ENCODE measurements at regions not wholly inside any gene's neighbourhood (a gene's known extent, or its start where the extent isn't known, plus 50 kb on each side); places are given as distances from the start of the nearest gene placed in this dataset.

- no peak for TF ChIP-seq GLIS3 (CRISPR knock-in tag; IDR thresholded peaks at IDR 0.05)
- no peak for TF ChIP-seq ZFP30 (CRISPR knock-in tag; IDR thresholded peaks at IDR 0.05)
- TF ChIP-seq ZFP3 (CRISPR knock-in tag; IDR thresholded peaks at IDR 0.05), result no peak
- no peak for TF ChIP-seq RARB (CRISPR knock-in tag; IDR thresholded peaks at IDR 0.05)
- TF ChIP-seq ZNF565 (CRISPR knock-in tag; conservative IDR thresholded peaks at IDR 0.05; ENCODE audit: low read depth), result no peak
- TF ChIP-seq PATZ1 (CRISPR knock-in tag; IDR thresholded peaks at IDR 0.05; ENCODE audit: borderline replicate concordance), result no peak
- TF ChIP-seq ESRRG (CRISPR knock-in tag; IDR thresholded peaks at IDR 0.05), result no peak
- TF ChIP-seq ZNF8 (CRISPR knock-in tag; IDR thresholded peaks at IDR 0.05), result no peak
- TF ChIP-seq SNAI2 (CRISPR knock-in tag; IDR thresholded peaks at IDR 0.05), result no peak
- no peak for TF ChIP-seq PPARA (CRISPR knock-in tag; IDR thresholded peaks at IDR 0.05; ENCODE audit: borderline replicate concordance)
- no peak for TF ChIP-seq POU6F1 (CRISPR knock-in tag; IDR thresholded peaks at IDR 0.05; ENCODE audit: borderline replicate concordance, low read depth)
- TF ChIP-seq ZNF70 (CRISPR knock-in tag; IDR thresholded peaks at IDR 0.05), result no peak
- TF ChIP-seq CSDC2 (CRISPR knock-in tag; IDR thresholded peaks at IDR 0.05), result no peak
- TF ChIP-seq CSRNP3 (CRISPR knock-in tag; IDR thresholded peaks at IDR 0.05), result no peak
These were observed 301.7 kb downstream of the OMA1 start for GRCh38 chr1:58244872-58245271.
